ENCODE measurements at regions not wholly inside any gene's neighbourhood (a gene's known extent, or its start where the extent isn't known, plus 50 kb on each side); places are given as distances from the start of the nearest gene placed in this dataset.

- no peak for TF ChIP-seq CTCF (IDR thresholded peaks at IDR 0.05; ENCODE audit: low read depth, low read length)
- no peak for TF ChIP-seq EZH2phosphoT487 (IDR thresholded peaks at IDR 0.05; ENCODE audit: low read depth)
These were observed 160.8 kb downstream of the FOXL1 start for GRCh38 chr16:86739178-86739577.
